Activated naive CD4-positive, alpha-beta T cell treated with anti-CD3 and anti-CD28 coated beads, Interleukin-2, amount 50 U/mL, for 24 hours (primary cell): ENCODE measurements at regions not wholly inside any gene's neighbourhood (a gene's known extent, or its start where the extent isn't known, plus 50 kb on each side); places are given as distances from the start of the nearest gene placed in this dataset.
"Not testable (repeated sequence)": the region's sequence is repeated elsewhere in the genome, so short reads cannot be mapped to it uniquely, and the experiment has no call there.

Experiments used
- H3K27ac Mint-ChIP-seq: one replicate; pipeline ENCODE4 v1.8.0; 2021; ENCODE audit warnings: mild to moderate bottlenecking, mixed read lengths
- H3K27me3 Mint-ChIP-seq: one replicate; pipeline ENCODE4 v1.8.0; 2021; ENCODE audit warnings: mixed read lengths
- H3K36me3 Mint-ChIP-seq: one replicate; pipeline ENCODE4 v1.8.0; 2021; ENCODE audit warnings: mixed read lengths
- H3K4me1 Mint-ChIP-seq: one replicate; pipeline ENCODE4 v1.8.0; 2021; ENCODE audit warnings: mixed read lengths
- H3K4me3 Mint-ChIP-seq: one replicate; pipeline ENCODE4 v1.8.0; 2021; ENCODE audit warnings: mild to moderate bottlenecking, mixed read lengths
- H3K9me3 Mint-ChIP-seq: one replicate; pipeline ENCODE4 v1.8.0; 2021; ENCODE audit warnings: mixed read lengths

GRCh38 chr1:83246780-83247179 lies 752.2 kb downstream of the TTLL7 start:
- not testable (repeated sequence) for H3K4me3 Mint-ChIP-seq, H3K27me3 Mint-ChIP-seq, H3K36me3 Mint-ChIP-seq, H3K4me1 Mint-ChIP-seq, H3K9me3 Mint-ChIP-seq, H3K27ac Mint-ChIP-seq

GRCh38 chr1:83244832-83245231 lies 754.1 kb downstream of the TTLL7 start:
- H3K9me3 Mint-ChIP-seq, H3K4me1 Mint-ChIP-seq, H3K27ac Mint-ChIP-seq, H3K27me3 Mint-ChIP-seq, H3K36me3 Mint-ChIP-seq, H3K4me3 Mint-ChIP-seq: not testable (repeated sequence)

GRCh38 chr1:83239568-83239967 lies 759.4 kb downstream of the TTLL7 start:
- H3K27ac Mint-ChIP-seq, H3K4me3 Mint-ChIP-seq, H3K4me1 Mint-ChIP-seq, H3K27me3 Mint-ChIP-seq, H3K9me3 Mint-ChIP-seq, H3K36me3 Mint-ChIP-seq: not testable (repeated sequence)

GRCh38 chr1:83238654-83239053 lies 760.3 kb downstream of the TTLL7 start:
- H3K36me3 Mint-ChIP-seq, H3K4me1 Mint-ChIP-seq, H3K9me3 Mint-ChIP-seq, H3K4me3 Mint-ChIP-seq, H3K27ac Mint-ChIP-seq, H3K27me3 Mint-ChIP-seq: not testable (repeated sequence)

GRCh38 chr1:83219788-83220187 lies 779.1 kb downstream of the TTLL7 start:
- H3K27me3 Mint-ChIP-seq, H3K27ac Mint-ChIP-seq, H3K36me3 Mint-ChIP-seq, H3K9me3 Mint-ChIP-seq, H3K4me3 Mint-ChIP-seq: not testable (repeated sequence)
- H3K4me1 Mint-ChIP-seq, result peaks cover 11% of the 10 kb centered on the region

GRCh38 chr1:83218036-83218716 lies 780.8 kb downstream of the TTLL7 start:
- not testable (repeated sequence) for H3K4me3 Mint-ChIP-seq, H3K9me3 Mint-ChIP-seq, H3K27me3 Mint-ChIP-seq, H3K27ac Mint-ChIP-seq, H3K36me3 Mint-ChIP-seq
- peaks cover 11% of the 10 kb centered on the region for H3K4me1 Mint-ChIP-seq

GRCh38 chr1:83214317-83214716 lies 784.6 kb downstream of the TTLL7 start:
- not testable (repeated sequence) for H3K27ac Mint-ChIP-seq, H3K36me3 Mint-ChIP-seq, H3K9me3 Mint-ChIP-seq, H3K4me3 Mint-ChIP-seq, H3K27me3 Mint-ChIP-seq
- H3K4me1 Mint-ChIP-seq, result peaks cover 11% of the 10 kb centered on the region

- not testable (repeated sequence) for H3K4me1 Mint-ChIP-seq, H3K9me3 Mint-ChIP-seq, H3K36me3 Mint-ChIP-seq, H3K27me3 Mint-ChIP-seq, H3K4me3 Mint-ChIP-seq, H3K27ac Mint-ChIP-seq
These were observed 785.3 kb downstream of the TTLL7 start for GRCh38 chr1:83213648-83214047.

GRCh38 chr1:83212033-83212432 lies 786.9 kb downstream of the TTLL7 start:
- not testable (repeated sequence) for H3K27me3 Mint-ChIP-seq, H3K4me3 Mint-ChIP-seq, H3K4me1 Mint-ChIP-seq, H3K36me3 Mint-ChIP-seq, H3K27ac Mint-ChIP-seq, H3K9me3 Mint-ChIP-seq

- not testable (repeated sequence) for H3K36me3 Mint-ChIP-seq, H3K4me3 Mint-ChIP-seq, H3K27ac Mint-ChIP-seq, H3K9me3 Mint-ChIP-seq, H3K27me3 Mint-ChIP-seq, H3K4me1 Mint-ChIP-seq
These were observed 790.4 kb downstream of the TTLL7 start for GRCh38 chr1:83208540-83208939.

GRCh38 chr1:83194610-83195009 lies 804.3 kb downstream of the TTLL7 start:
- H3K36me3 Mint-ChIP-seq, H3K4me3 Mint-ChIP-seq, H3K27me3 Mint-ChIP-seq, H3K4me1 Mint-ChIP-seq, H3K9me3 Mint-ChIP-seq, H3K27ac Mint-ChIP-seq: not testable (repeated sequence)

- H3K4me3 Mint-ChIP-seq, H3K27ac Mint-ChIP-seq, H3K27me3 Mint-ChIP-seq, H3K9me3 Mint-ChIP-seq, H3K36me3 Mint-ChIP-seq, H3K4me1 Mint-ChIP-seq: not testable (repeated sequence)
These were observed 816.8 kb downstream of the TTLL7 start for GRCh38 chr1:83182033-83182728.

- H3K4me3 Mint-ChIP-seq, H3K9me3 Mint-ChIP-seq, H3K27me3 Mint-ChIP-seq, H3K36me3 Mint-ChIP-seq, H3K4me1 Mint-ChIP-seq, H3K27ac Mint-ChIP-seq: not testable (repeated sequence)
These were observed 818.3 kb downstream of the TTLL7 start for GRCh38 chr1:83180621-83181020.

- not testable (repeated sequence) for H3K36me3 Mint-ChIP-seq, H3K27me3 Mint-ChIP-seq, H3K4me3 Mint-ChIP-seq, H3K9me3 Mint-ChIP-seq, H3K27ac Mint-ChIP-seq, H3K4me1 Mint-ChIP-seq
These were observed 831.3 kb downstream of the TTLL7 start for GRCh38 chr1:83167634-83168033.

- H3K4me3 Mint-ChIP-seq, H3K27me3 Mint-ChIP-seq, H3K27ac Mint-ChIP-seq, H3K9me3 Mint-ChIP-seq, H3K36me3 Mint-ChIP-seq, H3K4me1 Mint-ChIP-seq: not testable (repeated sequence)
These were observed 835.0 kb downstream of the TTLL7 start for GRCh38 chr1:83163879-83164475.

GRCh38 chr1:83158924-83159323 lies 840.0 kb downstream of the TTLL7 start:
- H3K4me1 Mint-ChIP-seq, result not testable (repeated sequence)

GRCh38 chr1:83154306-83154705 lies 844.6 kb downstream of the TTLL7 start:
- H3K9me3 Mint-ChIP-seq, H3K4me1 Mint-ChIP-seq, H3K27ac Mint-ChIP-seq, H3K36me3 Mint-ChIP-seq, H3K4me3 Mint-ChIP-seq, H3K27me3 Mint-ChIP-seq: not testable (repeated sequence)

More at GRCh38 chr1:83158924-83159323, 840.0 kb downstream of the TTLL7 start:
- not testable (repeated sequence) for H3K9me3 Mint-ChIP-seq, H3K36me3 Mint-ChIP-seq, H3K27ac Mint-ChIP-seq, H3K4me3 Mint-ChIP-seq, H3K27me3 Mint-ChIP-seq
